ENCODE measurements at regions not wholly inside any gene's neighbourhood (a gene's known extent, or its start where the extent isn't known, plus 50 kb on each side); places are given as distances from the start of the nearest gene placed in this dataset.

DNA sequence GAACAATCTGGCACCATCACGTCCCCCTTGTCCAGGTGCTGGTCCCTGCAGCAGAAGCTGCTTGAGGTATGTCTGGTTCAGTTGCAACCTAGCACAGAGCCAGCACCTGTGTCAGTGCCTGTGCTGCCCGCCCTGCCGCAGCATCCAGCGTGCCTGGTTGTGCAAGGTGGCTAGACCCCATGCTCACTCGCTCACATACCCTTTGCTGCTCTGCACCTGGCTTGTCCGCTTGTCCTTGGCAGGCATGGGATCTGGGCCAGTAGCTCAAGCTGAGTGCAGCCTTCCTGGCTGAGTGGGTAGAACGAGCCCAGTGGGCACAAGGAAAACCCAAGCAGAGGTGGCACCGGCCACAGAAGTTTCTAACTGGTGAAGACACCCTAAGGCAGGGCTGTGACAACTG, 314.6 kb upstream of the KYNU start:
- TF ChIP-seq, protein P1, sequence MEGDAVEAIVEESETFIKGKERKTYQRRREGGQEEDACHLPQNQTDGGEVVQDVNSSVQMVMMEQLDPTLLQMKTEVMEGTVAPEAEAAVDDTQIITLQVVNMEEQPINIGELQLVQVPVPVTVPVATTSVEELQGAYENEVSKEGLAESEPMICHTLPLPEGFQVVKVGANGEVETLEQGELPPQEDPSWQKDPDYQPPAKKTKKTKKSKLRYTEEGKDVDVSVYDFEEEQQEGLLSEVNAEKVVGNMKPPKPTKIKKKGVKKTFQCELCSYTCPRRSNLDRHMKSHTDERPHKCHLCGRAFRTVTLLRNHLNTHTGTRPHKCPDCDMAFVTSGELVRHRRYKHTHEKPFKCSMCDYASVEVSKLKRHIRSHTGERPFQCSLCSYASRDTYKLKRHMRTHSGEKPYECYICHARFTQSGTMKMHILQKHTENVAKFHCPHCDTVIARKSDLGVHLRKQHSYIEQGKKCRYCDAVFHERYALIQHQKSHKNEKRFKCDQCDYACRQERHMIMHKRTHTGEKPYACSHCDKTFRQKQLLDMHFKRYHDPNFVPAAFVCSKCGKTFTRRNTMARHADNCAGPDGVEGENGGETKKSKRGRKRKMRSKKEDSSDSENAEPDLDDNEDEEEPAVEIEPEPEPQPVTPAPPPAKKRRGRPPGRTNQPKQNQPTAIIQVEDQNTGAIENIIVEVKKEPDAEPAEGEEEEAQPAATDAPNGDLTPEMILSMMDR (IDR thresholded peaks at IDR 0.05) = no peak
- TF ChIP-seq POLR2A (IDR thresholded peaks at IDR 0.05) = no peak
